ENCODE measurements at regions not wholly inside any gene's neighbourhood (a gene's known extent, or its start where the extent isn't known, plus 50 kb on each side); places are given as distances from the start of the nearest gene placed in this dataset.

- H3K9me3 ChIP-seq (ENCODE audit: control insufficient read depth in 1 of 2, insufficient read depth in 1 of 2, low read depth in 1 of 2, low read length in 2 of 2): no peaks in the 10 kb centered on the region
- no peaks in the 10 kb centered on the region for H3K36me3 ChIP-seq (ENCODE audit: control insufficient read depth in 1 of 2, insufficient read depth in 2 of 2, low read length in 2 of 2)
- H3K4me2 ChIP-seq (ENCODE audit: low read length): no peak overlapping the region
- H4K20me1 ChIP-seq (ENCODE audit: insufficient read depth): no peaks in the 10 kb centered on the region
- no peak overlapping the region for H3K9ac ChIP-seq (ENCODE audit: low read length)
- H2AFZ ChIP-seq (ENCODE audit: low read depth, low read length, poor library complexity, severe bottlenecking): no peak overlapping the region
- intact Hi-C loops (cut with micrococcal nuclease): no loop called here
- no peaks in the 10 kb centered on the region for H3K79me2 ChIP-seq (ENCODE audit: insufficient read depth, low read length)
- ChIA-PET POLR2A (no interaction called here), CTCF (no interaction called here), RAD21 (ENCODE audit: low non-redundant PET in 1 of 2, low total read pairs in 2 of 2, uncharacterized antibody in 2 of 2, unreplicated experiment in 2 of 2) (no interaction called here)
- ATAC-seq (no peak), DNase-seq (ENCODE audit: low read depth, low spot score) (no peak)
- no peak for TF ChIP-seq MAX (IDR thresholded peaks at IDR 0.05)
- TF ChIP-seq EZH2phosphoT487 (IDR thresholded peaks at IDR 0.05; ENCODE audit: borderline replicate concordance): no peak
- no peak for TF ChIP-seq POLR2A (IDR thresholded peaks at IDR 0.05; ENCODE audit: borderline replicate concordance, extremely low read depth, insufficient read depth, insufficient read length)
- TF ChIP-seq CEBPB (IDR thresholded peaks at IDR 0.05; ENCODE audit: low read depth): no peak
- no peak for TF ChIP-seq JUND (IDR thresholded peaks at IDR 0.05)
- no peak for TF ChIP-seq RAD21 (IDR thresholded peaks at IDR 0.05; ENCODE audit: low read depth)
- TF ChIP-seq FOSL1 (IDR thresholded peaks at IDR 0.05; ENCODE audit: low read depth): no peak
- TF ChIP-seq CTCF (IDR thresholded peaks at IDR 0.05 in 2 of 3, conservative IDR thresholded peaks at IDR 0.05 in 1 of 3; ENCODE audit: borderline replicate concordance in 1 of 3, insufficient read depth in 1 of 3, low read depth in 2 of 3, low read length in 2 of 3): no peak
- TF ChIP-seq REST (IDR thresholded peaks at IDR 0.05; ENCODE audit: low read depth): no peak
- TF ChIP-seq SP1 (IDR thresholded peaks at IDR 0.05; ENCODE audit: low read depth): no peak
- no peak for TF ChIP-seq SIN3A (IDR thresholded peaks at IDR 0.05; ENCODE audit: low read depth)
- no peak for TF ChIP-seq CBX3 (IDR thresholded peaks at IDR 0.05; ENCODE audit: low read depth)
- TF ChIP-seq ELF1 (IDR thresholded peaks at IDR 0.05; ENCODE audit: borderline replicate concordance, low read depth): no peak
- no peak for TF ChIP-seq TCF7L2 (IDR thresholded peaks at IDR 0.05; ENCODE audit: borderline replicate concordance, extremely low read depth, insufficient read depth, insufficient read length)
- TF ChIP-seq ZNF274 (IDR thresholded peaks at IDR 0.05; ENCODE audit: low read depth, low read length): no peak
- no peak for TF ChIP-seq ATF3 (IDR thresholded peaks at IDR 0.05)
- TF ChIP-seq EGR1 (IDR thresholded peaks at IDR 0.05; ENCODE audit: low read depth): no peak
- TF ChIP-seq EZH2 (IDR thresholded peaks at IDR 0.05): no peak
- no peak for TF ChIP-seq SRF (IDR thresholded peaks at IDR 0.05; ENCODE audit: low read depth)
- no peak for TF ChIP-seq YY1 (IDR thresholded peaks at IDR 0.05; ENCODE audit: extremely low read depth, insufficient replicate concordance, low read depth, low read length)
- no peaks in the 10 kb centered on the region for H3K9me2 ChIP-seq (ENCODE audit: insufficient read depth)
- no TSS peak for BruUV-seq (replicated peaks)
- no peak overlapping the region for H3K4me3 ChIP-seq (replicated peaks in 1 of 2; ENCODE audit: low read depth in 1 of 2, low read length in 2 of 2)
- H3K27me3 ChIP-seq (ENCODE audit: insufficient read depth, low read length): peaks cover 14% of the 10 kb centered on the region; the same call in 1 of the 2 replicates
- H3K4me1 ChIP-seq (ENCODE audit: control insufficient read depth in 1 of 2, insufficient read depth in 2 of 2, low read length in 2 of 2): no peaks in the 10 kb centered on the region
- no peak overlapping the region for H3K27ac ChIP-seq (ENCODE audit: low read depth, low read length)
These were observed 121.7 kb downstream of the PAPOLA start for GRCh38 chr14:96623676-96624484.
